Retina (tissue), 1 donor: ENCODE measurements at regions not wholly inside any gene's neighbourhood (a gene's known extent, or its start where the extent isn't known, plus 50 kb on each side); places are given as distances from the start of the nearest gene placed in this dataset.

Experiments
- DNase-seq: peaks from one replicate; pipeline ENCODE4 v3.0.0-alpha.2; 2016

DNA sequence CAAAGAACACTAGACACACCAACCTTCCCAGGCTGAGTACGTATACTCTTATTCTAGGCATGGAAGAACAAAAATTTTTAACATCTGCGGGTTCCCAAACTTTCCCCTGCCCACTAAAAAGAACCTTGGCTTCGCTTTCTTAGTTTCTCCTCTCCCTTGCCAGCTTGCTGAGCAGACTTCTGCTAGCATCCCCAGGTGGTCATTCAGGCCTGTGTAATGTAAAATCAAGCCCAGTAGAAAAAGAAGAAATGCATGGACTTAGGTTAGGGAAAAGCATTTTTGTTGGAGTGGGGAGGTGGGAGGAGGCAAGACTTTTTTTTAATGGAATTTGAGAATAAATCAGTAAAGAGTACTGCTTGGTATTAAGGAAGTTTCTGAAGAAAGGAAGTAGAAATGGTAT is 331.0 kb upstream of the TLE4 start:
- DNase-seq: no peak

DNA sequence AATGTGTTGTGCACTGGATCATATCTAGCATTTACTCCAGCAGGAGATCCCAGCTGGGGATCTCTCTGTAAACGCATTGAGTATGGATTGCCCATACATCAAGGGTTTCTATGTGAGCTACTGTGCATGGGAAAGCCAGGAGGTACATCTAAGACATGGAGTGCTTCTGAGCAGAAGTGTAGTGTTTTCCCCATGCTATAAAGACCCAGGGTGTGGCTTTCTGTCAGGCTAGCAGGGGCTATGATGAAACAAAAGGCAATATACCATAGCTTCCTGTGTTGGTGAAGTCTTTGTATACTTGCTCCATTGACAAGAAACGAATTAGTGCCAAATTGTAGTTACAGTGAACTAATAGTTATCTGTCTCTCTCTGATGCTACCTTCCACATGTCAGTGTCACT is 329.3 kb upstream of the TLE4 start:
- DNase-seq: no peak

DNA sequence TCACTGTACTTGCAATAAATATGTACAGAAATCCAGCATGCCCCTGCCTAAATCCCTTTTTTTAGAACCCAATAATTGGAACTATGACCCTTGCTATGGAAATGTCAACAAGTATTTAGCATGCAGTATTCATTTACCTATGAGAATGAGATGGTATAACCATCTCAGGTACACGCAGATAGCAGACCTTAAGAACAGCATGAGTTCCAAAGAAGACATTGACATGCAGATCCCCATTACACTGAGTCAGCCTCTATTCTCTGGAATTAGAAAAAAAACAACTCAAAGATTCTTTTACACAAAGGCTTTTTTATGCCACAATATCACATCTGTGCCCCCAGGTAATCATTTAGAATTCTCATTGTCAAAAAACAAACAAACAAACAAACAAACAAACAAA is 325.6 kb upstream of the TLE4 start:
- DNase-seq: no peak

DNA sequence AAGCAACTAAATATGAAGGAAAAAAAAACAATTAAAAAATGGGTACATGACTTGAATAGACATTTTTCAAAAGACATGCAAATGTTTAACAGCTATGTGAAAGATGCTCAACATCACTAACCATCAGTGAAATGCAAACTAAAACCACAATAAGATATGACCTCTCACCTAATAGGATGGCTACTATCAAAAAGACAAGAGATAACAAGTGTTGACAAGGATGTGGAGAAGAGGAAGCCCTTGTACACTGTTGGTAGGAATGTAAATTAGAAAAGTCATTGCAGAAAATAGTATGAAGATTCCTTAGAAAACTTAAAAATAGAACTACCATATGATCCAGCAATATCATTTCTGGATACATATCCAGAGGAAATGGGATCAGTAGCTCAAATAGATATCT is 324.7 kb upstream of the TLE4 start:
- DNase-seq: no peak

DNA sequence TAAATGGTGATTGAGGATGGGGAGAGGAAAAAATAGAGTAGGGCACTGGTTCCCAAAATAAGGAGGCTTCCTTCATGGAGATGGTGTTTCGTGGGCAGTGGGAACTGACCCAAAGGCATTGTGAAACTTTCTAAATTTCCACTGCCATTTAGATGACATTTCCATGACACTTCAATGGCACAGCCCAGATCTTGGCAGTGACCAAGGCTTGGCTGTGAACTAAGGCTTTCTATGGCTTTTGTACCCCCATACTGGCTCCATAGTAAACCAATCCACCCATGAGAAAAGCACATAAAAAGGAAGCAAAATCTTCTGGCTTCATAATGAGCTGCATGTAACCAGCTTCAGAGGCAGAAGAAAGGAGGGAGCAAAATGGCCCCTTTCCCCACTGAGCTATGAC is 321.0 kb upstream of the TLE4 start:
- DNase-seq: no peak

DNA sequence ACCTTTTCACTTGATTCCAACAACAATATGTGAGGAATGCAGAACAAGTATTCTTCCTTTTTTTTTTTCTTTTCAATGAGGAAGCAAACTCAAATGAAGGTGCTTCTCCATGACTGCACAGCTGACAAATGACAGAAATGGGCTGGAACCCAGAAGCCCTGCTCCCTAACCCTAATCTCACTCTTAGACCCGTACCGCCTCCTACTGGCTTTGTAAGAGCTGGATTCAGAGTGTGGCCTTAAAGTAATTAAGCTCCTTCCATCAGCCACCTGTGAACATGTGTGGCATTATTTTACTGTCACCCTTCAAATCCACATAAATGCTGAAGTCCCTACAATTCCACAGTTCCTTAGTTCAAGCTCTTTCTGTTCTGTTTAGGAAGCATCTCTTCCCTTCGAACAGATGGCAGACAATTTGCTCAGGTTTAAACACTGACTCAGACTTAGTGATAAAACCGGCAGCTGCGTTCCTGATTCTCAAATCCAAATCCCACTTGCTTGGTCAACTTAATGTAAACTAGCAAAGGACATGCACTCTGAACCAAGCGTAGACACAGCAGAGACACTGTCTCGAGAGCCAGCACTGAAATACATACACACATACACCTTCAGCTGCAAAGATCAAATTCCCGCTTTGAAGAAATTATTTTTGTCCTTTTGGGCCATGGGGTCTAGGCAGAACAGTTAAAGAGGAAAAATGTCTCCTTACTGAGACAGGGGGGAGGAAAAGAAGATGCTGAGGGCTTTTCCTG is 316.7 kb upstream of the TLE4 start:
- DNase-seq: peak; percentile 54

DNA sequence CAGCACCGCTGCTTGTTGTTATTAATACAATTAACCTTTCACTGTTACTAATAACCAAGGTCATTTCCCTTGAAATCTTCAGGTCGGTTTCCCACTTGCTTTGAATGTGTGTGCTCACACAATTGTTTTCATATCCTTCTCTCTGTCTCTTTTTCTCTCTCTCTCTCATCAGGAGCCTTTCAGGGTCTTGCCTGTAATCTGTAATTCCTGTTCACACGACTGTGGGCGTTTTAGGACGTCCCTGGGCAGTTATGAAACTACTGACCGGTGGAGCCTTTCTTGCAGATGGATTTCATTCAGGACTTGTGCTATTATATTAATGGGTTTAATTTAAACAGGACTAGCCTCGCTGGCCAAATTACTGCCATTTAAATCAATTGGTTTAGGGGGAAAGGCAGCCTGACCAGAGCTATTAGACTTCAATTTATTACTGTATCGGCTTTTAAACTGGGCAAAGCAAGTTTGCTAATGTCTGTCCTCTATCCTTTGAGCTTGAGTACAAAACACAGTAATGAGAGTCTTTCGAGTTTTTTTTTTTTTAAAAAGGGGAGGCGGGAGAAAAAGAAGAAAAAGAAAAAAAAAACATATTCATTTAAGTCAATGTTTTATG is 316.0 kb upstream of the TLE4 start:
- DNase-seq: peak; percentile 58

DNA sequence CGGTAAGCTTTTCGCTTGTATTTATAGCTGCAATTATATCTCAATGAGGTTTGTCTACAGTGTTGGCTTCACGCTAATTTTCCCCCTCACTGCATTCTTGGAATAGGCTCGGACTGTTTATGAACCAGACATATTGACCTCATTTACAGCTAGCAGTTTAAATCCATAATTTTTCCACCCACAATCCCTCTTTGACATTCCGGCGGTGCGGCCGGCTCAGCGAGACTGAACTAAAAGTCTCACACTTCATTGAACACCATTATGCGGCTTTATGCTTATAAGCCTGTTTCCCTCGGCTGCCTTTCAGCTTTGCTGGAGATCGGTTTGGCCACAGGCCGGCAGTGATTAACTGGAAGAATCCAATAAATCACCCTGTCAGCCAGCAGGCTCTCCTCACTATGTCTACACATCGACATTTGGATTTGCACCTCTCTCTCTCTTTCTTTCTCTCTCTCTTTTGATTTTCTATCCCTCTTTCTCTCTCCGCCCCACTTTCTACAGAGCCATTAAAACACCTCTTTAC is 315.0 kb upstream of the TLE4 start:
- peak; percentile 92 for DNase-seq

DNA sequence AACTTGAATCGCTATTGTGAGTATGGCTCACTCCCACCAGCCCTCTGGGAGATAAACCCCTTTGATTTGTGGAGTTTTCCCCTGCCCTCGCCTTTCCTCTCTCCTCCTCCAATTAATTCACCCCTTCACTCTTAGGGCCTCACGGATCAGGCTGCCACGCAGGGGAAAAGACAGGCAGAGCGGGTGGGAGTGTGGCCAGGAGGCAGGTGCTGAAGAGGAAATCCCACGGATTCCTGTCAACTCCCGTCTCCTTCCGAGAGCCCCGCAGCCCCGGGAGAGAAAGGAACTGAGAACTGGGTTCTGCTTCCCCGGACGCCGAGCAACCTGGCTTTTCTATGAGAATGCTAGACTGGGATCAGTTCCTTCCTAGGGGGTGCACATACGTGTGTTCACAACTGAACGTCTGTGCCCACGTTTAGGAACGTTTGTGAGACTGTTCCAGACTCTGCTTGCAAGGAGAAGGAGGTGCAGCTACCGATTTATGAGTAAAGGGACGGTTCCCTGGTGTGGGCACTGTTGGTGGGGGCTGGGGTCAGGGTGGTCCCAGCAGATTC is 314.5 kb upstream of the TLE4 start:
- peak; percentile 85 for DNase-seq

DNA sequence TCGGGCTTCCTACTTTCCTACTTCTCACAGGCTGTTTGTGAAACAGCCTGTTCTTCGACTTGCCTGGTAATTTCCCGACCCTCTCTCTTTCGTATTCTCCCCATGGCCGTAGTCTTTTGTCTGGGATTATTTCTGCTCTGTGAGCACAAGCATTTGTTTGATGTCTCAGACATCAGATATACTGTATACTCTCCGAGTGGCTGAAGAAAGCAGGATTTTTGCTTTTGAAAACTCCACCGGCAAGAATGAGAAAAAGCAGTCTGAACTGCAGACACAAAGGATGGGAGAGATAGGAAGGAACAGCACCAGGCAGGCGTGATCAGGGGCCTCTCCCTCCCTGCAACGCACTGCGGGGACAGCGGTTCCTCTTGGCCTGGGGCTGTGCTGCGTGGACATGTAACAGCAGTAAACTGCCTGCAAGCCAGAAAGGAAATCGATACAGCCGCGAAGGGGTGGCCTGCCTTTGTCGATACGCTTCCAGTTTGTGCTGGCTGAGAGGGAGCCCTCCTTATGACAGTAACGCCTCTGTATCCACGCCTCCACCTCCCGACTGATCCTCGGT is 313.9 kb upstream of the TLE4 start:
- peak; percentile 84 for DNase-seq

DNA sequence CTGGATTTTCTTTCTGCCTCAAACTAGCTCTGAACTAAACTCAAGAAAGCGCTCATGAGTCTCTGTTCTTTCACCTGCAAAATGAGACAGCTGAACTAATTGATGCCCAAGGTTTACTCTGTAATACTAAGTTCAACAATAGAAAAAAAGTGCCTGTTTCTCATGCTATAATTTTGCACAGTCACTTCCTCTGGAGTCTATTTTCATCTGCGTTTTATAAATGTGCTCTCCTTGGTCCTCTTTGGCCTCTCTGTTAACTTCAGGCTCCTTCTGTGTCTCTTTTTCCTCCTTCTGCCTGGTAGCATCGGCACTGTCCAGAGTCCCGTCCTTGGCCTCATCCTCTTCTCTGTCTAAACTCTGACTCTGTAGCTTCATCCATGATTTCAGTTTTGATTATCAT is 311.9 kb upstream of the TLE4 start:
- DNase-seq: no peak

DNA sequence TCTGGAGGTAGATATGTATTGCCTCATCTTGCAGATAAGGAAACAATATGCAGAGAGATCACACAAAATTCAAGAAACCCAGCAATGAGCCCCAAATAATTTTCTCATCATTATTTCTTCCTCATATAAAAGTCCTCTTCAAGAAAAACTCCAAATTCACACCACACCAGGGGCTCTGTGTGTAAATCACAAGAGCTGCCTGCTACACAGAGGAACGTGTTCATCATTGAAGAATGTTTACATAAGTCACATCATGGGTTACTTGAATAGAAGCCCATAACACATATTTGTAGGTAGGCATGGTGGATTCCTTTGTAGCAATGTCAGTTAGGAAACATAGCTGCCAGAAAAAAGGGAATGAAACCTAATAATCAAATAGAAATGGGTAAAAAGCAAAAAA is 308.1 kb upstream of the TLE4 start:
- no peak for DNase-seq

DNA sequence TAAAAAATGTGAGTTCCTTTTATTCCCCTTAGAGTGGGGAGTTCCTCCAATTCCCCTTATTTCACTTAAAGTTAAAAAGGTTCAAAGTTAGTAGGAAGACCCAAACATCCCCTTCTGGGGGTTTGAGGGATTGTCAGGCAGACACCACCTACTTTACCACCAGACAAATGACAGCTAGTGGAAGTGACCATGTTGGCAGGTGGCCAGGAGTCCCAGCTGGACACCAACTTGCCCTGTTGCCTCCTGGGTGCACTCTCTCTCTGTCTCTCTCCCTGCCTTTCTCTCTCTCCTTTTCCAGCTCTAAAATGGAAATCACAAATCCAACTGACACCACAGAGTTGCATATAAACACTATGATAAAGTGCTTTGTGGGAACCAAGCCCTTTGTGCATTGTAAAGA is 307.7 kb upstream of the TLE4 start:
- peak; percentile 32 for DNase-seq

DNA sequence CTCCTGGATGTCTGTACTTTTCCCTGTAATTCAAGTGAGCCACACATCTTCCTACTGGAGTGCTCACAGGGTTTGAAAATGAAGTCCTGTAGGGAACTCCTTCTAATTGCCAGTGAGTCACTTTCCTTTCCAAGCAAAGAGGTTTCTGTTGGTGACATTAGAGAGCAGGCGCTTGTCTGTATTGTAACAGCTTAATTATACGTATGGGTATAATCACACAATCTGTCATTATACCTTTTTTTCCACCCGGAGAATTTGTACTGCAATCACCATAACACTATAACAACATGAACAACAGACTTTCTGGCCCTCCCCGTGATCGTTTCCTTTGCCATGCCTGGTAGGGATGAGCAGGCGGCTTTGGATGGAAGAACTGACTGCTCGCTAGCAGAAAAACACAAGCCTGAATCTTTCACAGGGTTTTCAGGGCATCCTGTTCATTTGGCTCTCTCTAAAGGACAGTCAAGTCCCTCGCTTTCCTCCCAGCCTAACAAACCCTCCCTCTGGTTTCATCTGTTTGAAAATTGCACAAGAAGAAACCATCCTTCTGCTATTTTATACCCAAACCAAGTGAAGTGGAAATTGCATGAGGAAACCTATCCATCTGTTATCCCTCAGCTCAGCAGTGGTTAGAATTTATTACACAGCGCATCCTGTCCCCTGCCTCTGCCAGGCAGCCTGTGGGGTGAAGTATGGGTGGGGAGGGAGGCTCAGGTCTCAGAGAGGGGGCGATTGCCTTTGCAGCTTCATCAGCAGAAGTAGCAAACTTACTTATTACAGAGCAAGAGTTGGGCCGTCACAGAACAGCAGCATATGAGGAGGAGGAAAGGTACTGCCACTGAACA is 307.0 kb upstream of the TLE4 start:
- DNase-seq: peak; percentile 38

DNA sequence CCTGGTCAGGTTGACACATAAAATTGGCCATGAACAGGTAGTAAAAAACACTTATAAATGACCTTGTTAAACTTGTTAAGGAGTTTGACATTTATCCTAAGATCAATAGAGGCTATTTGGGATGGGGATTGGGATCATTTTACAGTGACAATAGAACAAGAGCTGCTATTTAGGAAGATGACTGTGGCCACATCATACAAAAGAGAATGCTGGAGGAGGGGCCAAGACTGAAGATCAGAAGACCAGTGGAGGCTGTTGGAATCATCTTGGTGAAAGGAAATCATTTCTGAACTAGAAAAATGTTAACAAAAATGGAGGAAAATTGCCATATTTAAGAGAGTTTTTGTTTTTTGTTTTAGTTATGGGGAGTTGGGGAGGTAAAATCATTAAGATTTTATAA is 304.8 kb upstream of the TLE4 start:
- no peak for DNase-seq

DNA sequence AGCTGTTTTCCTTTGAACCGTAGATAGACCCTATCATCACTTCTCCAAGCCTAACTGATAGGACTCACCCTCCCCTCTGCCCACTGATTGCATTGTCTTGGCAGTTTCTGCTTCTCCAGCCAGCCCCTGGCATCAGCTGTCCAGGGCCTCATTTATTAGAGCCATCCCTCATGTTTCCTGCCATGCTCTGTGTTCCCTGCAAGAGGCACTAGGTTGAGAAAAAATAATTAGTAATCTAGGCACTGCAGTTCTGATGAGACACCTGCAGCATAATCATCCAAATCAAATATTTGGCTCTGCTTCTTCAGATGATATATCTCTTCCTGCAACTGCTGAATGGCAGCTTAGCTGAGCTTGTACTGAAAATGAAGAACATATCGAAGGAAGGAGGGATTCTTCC is 303.0 kb upstream of the TLE4 start:
- no peak for DNase-seq

DNA sequence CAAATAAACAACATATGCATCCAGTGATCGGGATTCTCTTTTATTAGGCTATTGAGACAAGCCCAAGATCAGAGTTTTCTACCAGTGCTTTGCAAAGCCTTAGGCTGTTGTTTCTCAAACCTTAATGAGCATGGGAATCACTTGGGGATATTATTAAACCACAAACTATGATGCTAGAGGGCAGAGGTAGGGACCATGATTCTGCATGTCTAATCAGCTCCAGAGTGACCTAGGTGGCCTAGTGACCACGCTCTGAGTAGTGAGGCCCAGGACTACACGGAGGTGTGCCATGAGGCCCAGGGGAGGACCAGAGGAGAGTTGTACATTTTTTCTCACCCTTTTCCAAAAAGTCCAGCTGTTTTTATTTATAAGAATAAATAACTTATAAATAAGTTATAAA is 298.5 kb upstream of the TLE4 start:
- DNase-seq: no peak

DNA sequence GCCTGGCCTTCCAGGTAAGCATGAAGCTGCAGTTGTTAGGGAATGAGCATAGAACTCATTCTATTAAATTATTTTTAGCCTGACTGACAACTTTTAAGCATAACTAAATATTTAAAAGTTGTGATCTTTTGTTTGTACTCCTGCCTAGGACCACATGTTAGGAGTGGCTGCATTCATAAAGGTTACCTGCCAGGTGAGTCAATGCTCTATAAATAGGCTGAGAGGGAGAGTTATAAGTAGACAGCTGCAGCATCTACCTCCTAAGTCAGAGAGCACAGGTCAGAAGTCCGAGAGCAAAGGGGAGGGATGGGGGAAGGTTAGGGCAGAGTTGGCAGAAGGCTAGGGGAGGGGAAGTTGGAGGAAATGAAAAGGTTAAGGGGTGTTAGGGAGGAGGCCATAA is 292.4 kb upstream of the TLE4 start:
- DNase-seq: no peak

DNA sequence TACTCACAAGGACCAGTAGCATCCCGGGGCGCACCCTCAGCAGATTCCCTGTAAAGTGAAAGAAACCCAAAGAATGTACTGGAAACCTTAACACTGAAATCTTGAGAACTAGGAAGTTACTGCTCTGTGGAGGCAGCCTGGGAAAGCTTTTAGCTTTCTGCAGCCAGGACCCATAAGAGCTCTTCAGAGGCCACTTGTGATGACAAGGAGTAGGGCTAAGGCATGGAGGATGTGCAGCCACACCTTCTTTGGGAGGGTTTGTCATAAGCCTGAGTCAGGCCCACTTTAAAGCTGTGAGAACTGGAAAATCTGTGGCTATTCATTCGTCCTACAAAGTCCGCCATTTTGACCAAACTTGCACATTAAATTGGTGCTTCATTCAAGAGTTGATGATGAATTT is 291.1 kb upstream of the TLE4 start:
- no peak for DNase-seq

DNA sequence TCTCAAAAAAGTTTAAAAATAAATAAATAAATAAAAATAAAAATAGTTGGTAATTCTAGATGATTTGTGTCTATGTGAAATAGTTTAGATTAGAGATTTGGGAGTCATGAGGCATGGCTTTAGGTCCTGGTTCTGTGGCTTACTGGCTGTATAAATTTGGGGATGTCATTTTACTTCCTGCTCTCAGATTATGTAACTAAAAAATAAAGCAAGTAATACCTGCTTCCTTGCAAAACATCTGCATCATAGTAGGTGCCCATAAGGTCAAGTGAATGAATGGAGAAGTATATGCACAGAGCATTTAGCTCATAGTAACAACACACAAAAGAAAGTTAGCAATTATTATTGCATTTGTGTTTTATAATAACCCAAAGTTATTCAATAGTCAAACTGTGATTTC is 287.7 kb upstream of the TLE4 start:
- no peak for DNase-seq

DNA sequence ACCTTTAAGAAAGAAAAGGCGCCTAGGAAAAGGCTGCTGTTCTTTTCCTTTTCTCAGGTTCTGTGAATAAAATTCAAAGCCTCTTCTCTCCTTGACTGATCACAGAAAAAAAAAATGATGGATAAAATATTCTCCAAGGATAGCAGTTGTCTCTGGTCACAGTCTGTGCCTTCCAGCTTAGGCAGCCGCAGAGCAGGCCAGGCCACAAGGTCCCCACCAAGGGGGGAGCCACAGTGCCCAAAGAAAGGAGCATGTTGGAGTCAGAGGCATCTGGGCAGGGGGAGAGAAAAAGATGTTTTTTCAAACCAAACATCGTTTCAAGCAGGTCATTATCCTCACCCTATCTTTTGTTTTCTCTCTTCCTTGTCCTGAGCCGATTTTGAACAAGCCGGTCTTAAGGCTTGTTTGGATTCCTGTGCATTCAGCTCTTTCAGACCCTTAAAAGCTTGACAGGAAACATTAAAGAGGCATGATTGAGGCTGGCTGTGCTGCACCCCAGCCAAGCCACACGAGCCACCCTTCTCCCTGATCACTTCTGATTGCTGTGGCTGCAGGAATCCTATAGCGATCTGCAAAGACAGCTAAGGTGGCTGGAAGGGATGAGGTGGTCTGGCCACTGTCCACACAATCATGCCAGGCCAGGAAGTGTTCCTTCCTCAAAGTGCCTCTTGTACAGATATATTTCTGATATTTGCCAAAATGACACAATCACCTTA is 284.6 kb upstream of the TLE4 start:
- DNase-seq: peak; percentile 52

DNA sequence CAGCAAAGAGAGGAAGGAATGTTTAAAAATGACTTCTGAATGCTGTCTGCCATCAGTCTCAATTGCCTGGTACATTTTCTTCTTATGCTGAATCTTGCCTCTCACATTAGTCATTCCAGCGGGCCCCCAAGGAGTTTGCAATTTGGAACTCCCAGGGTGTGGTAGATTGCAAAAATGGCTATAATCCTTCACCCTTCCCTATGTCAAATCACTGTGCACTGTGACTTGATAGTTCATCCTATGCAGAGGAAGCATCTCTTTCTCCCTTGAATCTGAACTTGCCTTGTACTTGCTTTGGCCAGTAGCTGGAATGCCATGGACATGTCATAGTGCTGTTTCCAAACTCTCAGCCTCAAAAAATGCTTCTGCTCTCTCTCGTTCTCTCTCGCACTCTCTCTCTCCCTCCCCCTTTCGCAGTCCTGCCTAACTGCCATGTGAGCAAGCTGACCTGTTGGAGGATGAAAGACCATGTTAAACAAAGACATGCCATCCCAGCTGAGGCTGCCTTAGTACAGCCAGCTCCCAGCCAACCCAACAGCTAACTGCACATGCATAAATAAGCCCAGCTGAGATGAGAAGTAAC is 284.0 kb upstream of the TLE4 start:
- no peak for DNase-seq
